IMR-90 (cell line): ENCODE measurements at regions not wholly inside any gene's neighbourhood (a gene's known extent, or its start where the extent isn't known, plus 50 kb on each side); places are given as distances from the start of the nearest gene placed in this dataset.

ENCODE experiments used
- ATAC-seq: fragments of 200-7000 bp; cut with Tn5 transposase; 2 replicates; pipeline ENCODE4 v1.9.1; 2020; ENCODE audit warnings: low read depth, mild to moderate bottlenecking, moderate library complexity
- BruUV-seq: library from RNA; stranded (reverse); fragments of 400-500 nt; replicated peaks from 2 replicates; lab custom pipeline; 2021; lab: Mats Ljungman, UMichigan
- CTCF ChIA-PET: fragments of 300-600 bp; formaldehyde crosslinking; extraction: SDS; loops from one replicate; lab custom pipeline; 2021; ENCODE audit warnings: antibody characterized with exemption; lab: Yijun Ruan, JAX
- POLR2A ChIA-PET: fragments of 300-600 bp; sonication (Branson Sonifier 250); formaldehyde crosslinking; loops from one replicate; lab custom pipeline; 2022; ENCODE audit warnings: antibody characterized with exemption; ENCODE audit not compliant: unreplicated experiment; lab: Charles Lee
- DNase-seq: peaks from one replicate; pipeline ENCODE4 v3.0.0; 2013
- H2AFZ ChIP-seq: replicated peaks from 2 replicates; pipeline ENCODE3; 2013; ENCODE audit warnings: low read length, mild to moderate bottlenecking; ENCODE audit not compliant: poor library complexity
- H2AK5ac ChIP-seq: 2 replicates; pipeline ENCODE4 v1.6.1; 2013; ENCODE audit warnings: low read depth, low read length, inconsistent platforms
- H2AK9ac ChIP-seq: replicated peaks from 2 replicates; pipeline ENCODE3; 2013; ENCODE audit warnings: mild to moderate bottlenecking, low read depth, low read length, moderate library complexity; ENCODE audit not compliant: poor library complexity
- H2BK120ac ChIP-seq: 2 replicates; pipeline ENCODE4 v1.6.1; 2013; ENCODE audit warnings: low read depth, low read length, inconsistent platforms
- H2BK15ac ChIP-seq: 3 replicates; pipeline ENCODE4 v1.6.1; 2013; ENCODE audit warnings: low read depth, low read length, inconsistent platforms
- H2BK20ac ChIP-seq: 2 replicates; pipeline ENCODE4 v1.6.1; 2013; ENCODE audit warnings: low read depth, mild to moderate bottlenecking, inconsistent platforms, low read length, moderate library complexity
- H2BK5ac ChIP-seq: 2 replicates; pipeline ENCODE4 v1.6.1; 2013; ENCODE audit warnings: mild to moderate bottlenecking, low read depth, low read length, inconsistent platforms; ENCODE audit not compliant: poor library complexity, severe bottlenecking
- H3K14ac ChIP-seq: replicated peaks from 2 replicates; pipeline ENCODE4 v1.6.1; 2013; ENCODE audit warnings: low read depth, low read length, inconsistent platforms
- H3K18ac ChIP-seq: 2 replicates; pipeline ENCODE4 v1.6.1; 2013; ENCODE audit warnings: low read depth, low read length, control low read depth
- H3K23ac ChIP-seq: 2 replicates; pipeline ENCODE4 v1.6.1; 2013; ENCODE audit warnings: low read depth, low read length, inconsistent platforms
- H3K27ac ChIP-seq: 2 replicates; pipeline ENCODE4 v1.5.1; 2013; ENCODE audit warnings: mild to moderate bottlenecking, control low read depth, low read length; ENCODE audit not compliant: insufficient read depth
- H3K27me3 ChIP-seq: 2 replicates; pipeline ENCODE4 v1.6.1; 2013; ENCODE audit warnings: low read length; ENCODE audit not compliant: control insufficient read depth, insufficient read depth
- H3K36me3 ChIP-seq: 2 replicates; pipeline ENCODE4 v1.6.1; 2013; ENCODE audit warnings: low read length, mixed read lengths; ENCODE audit not compliant: control insufficient read depth, insufficient read depth
- H3K4ac ChIP-seq: 2 replicates; pipeline ENCODE4 v1.6.1; 2013; ENCODE audit warnings: low read depth, low read length, inconsistent platforms
- H3K4me1 ChIP-seq: 2 replicates; pipeline ENCODE4 v1.6.1; 2013; ENCODE audit warnings: low read length, mixed read lengths; ENCODE audit not compliant: control insufficient read depth, insufficient read depth
- H3K4me2 ChIP-seq: 2 replicates; pipeline ENCODE4 v1.6.1; 2013; ENCODE audit warnings: low read depth, mild to moderate bottlenecking, control low read depth, low read length, moderate library complexity
- H3K4me3 ChIP-seq: 2 replicates; pipeline ENCODE4 v1.5.1; 2013; ENCODE audit warnings: low read depth, mild to moderate bottlenecking, control low read depth, low read length, moderate library complexity; ENCODE audit not compliant: insufficient read depth
- H3K56ac ChIP-seq: 2 replicates; pipeline ENCODE4 v1.6.1; 2013; ENCODE audit warnings: low read length, inconsistent platforms; ENCODE audit not compliant: insufficient read depth; ENCODE audit errors: extremely low read depth
- H3K79me1 ChIP-seq, 2 experiments: 2 replicates each; pipeline ENCODE4 v1.6.1; 2013; ENCODE audit warnings: low read length in 2 of 2, inconsistent platforms in 1 of 2, low read depth in 1 of 2
- H3K9ac ChIP-seq: 2 replicates; pipeline ENCODE4 v1.6.1; 2013; ENCODE audit warnings: low read depth, low read length, control low read depth
- H3K9me1 ChIP-seq: 2 replicates; pipeline ENCODE4 v1.6.1; 2013; ENCODE audit warnings: low read length, inconsistent platforms; ENCODE audit not compliant: insufficient read depth
- H3K9me3 ChIP-seq: 2 replicates; pipeline ENCODE4 v1.6.1; 2013; ENCODE audit warnings: low read length; ENCODE audit not compliant: control insufficient read depth, insufficient read depth
- H4K20me1 ChIP-seq: 2 replicates; pipeline ENCODE4 v1.6.1; 2013; ENCODE audit warnings: low read length, inconsistent platforms; ENCODE audit not compliant: insufficient read depth
- H4K5ac ChIP-seq: 2 replicates; pipeline ENCODE4 v1.6.1; 2013; ENCODE audit warnings: mild to moderate bottlenecking, low read depth, low read length, control low read depth
- H4K8ac ChIP-seq, 2 experiments: 2 replicates each; pipeline ENCODE4 v1.6.1; 2013; ENCODE audit warnings: low read depth in 2 of 2, low read length in 2 of 2, control low read depth in 1 of 2, inconsistent platforms in 1 of 2
- H4K91ac ChIP-seq: 2 replicates; pipeline ENCODE4 v1.6.1; 2013; ENCODE audit warnings: low read depth, low read length, inconsistent platforms; ENCODE audit not compliant: insufficient read depth
- NFE2L2 ChIP-seq: fragments of 150-350 bp; IDR thresholded peaks from 2 replicates; pipeline ENCODE4 v1.6.1; 2016; ENCODE audit warnings: low read depth, mild to moderate bottlenecking, low read length
- WGBS, 2 experiments: methylation state at CpG; one replicate each; pipeline versions ENCODE4 v1.1.5 to v1.1.7; 2013; ENCODE audit warnings: missing lambda C conversion rate in 2 of 2; ENCODE audit not compliant: insufficient read length in 1 of 2; ENCODE audit errors: extremely low coverage in 2 of 2; 5-methylcytosine and 5-hydroxymethylcytosine counted together
- dilution Hi-C: fragments of 300-500 bp; cut with HindIII; formaldehyde crosslinking; loops from one replicate; pipeline ENCODE4 v1.14.3; 2018; ENCODE audit warnings: low sequenced_read_pairs; ENCODE audit not compliant: unreplicated experiment
- in situ Hi-C: fragments of 300-500 bp; cut with MboI; formaldehyde crosslinking; loops from 3 replicates; pipeline ENCODE4 v1.14.3; 2019; ENCODE audit warnings: low sequenced_read_pairs, inconsistent platforms, mixed read lengths
- intact Hi-C: fragments of 100-400 bp; cut with micrococcal nuclease; formaldehyde crosslinking; loops from 2 replicates; pipeline ENCODE4 v1.10.0; 2022

- no peak overlapping the region for H2AK9ac ChIP-seq
- H3K4ac ChIP-seq = no peak overlapping the region
These were observed 198.6 kb downstream of the GADD45G start for GRCh38 chr9:89803403-89803802.

More at GRCh38 chr9:89803403-89803802, 198.6 kb downstream of the GADD45G start:
- Histone ChIP-seq H2BK15ac (no peak overlapping the region), H3K9me3 (no peaks in the 10 kb centered on the region), H2AFZ (no peak overlapping the region), H3K36me3 (no peaks in the 10 kb centered on the region), H2BK20ac (no peak overlapping the region), H3K27ac (no peak overlapping the region), H3K14ac (no peak overlapping the region), H2BK5ac (no peak overlapping the region), H3K9me1 (no peaks in the 10 kb centered on the region), H3K27me3 (no peaks in the 10 kb centered on the region; the same call in 1 of the 2 replicates), H3K23ac (no peak overlapping the region), H4K8ac (no peak overlapping the region), H2AK5ac (no peak overlapping the region), H4K20me1 (no peaks in the 10 kb centered on the region), H3K56ac (no peak overlapping the region), H3K4me1 (no peaks in the 10 kb centered on the region), H3K18ac (no peak overlapping the region), H3K9ac (no peak overlapping the region), H3K4me3 (no peak overlapping the region), H2BK120ac (no peak overlapping the region), H4K91ac (no peak overlapping the region), H3K79me1 (no peaks in the 10 kb centered on the region), H3K4me2 (no peak overlapping the region), H4K5ac (no peak overlapping the region)
- ATAC-seq (no peak), DNase-seq (no peak)
- POLR2A ChIA-PET = no interaction called here
- dilution Hi-C loops (no loop called here), in situ Hi-C loops (no loop called here), intact Hi-C loops (no loop called here)
- BruUV-seq = no TSS peak
- CTCF ChIA-PET = no interaction called here
- WGBS, 2 experiments = 59% methylated on average over 3 of the region's 7 CpGs; no CpG with 5 or more reads in 1 of the 2 experiments
- no peak for TF ChIP-seq NFE2L2
